Cerebellar cortex (tissue), 1 donor: ENCODE measurements at regions not wholly inside any gene's neighbourhood (a gene's known extent, or its start where the extent isn't known, plus 50 kb on each side); places are given as distances from the start of the nearest gene placed in this dataset.
"Not testable (repeated sequence)": the region's sequence is repeated elsewhere in the genome, so short reads cannot be mapped to it uniquely, and the experiment has no call there.

Experiments
- DNase-seq: peaks from one replicate; pipeline ENCODE4 v3.0.0-alpha.2; 2015; ENCODE audit warnings: low spot score

GRCh38 chr17:70286391-70286790, 117.1 kb downstream of the KCNJ2 start:
- no peak for DNase-seq

- DNase-seq, result no peak
These were observed 119.4 kb downstream of the KCNJ2 start for GRCh38 chr17:70288540-70289290.

- no peak for DNase-seq
These were observed 121.4 kb downstream of the KCNJ2 start for GRCh38 chr17:70290770-70291169.

GRCh38 chr17:70292366-70292765, 123.0 kb downstream of the KCNJ2 start:
- DNase-seq, result no peak

GRCh38 chr17:70293564-70294310, 124.4 kb downstream of the KCNJ2 start:
- not testable (repeated sequence) for DNase-seq

GRCh38 chr17:70295329-70295728, 126.0 kb downstream of the KCNJ2 start:
- DNase-seq, result no peak

- DNase-seq, result no peak
These were observed 126.4 kb downstream of the KCNJ2 start for GRCh38 chr17:70295731-70296130.

- DNase-seq, result no peak
These were observed 127.1 kb downstream of the KCNJ2 start for GRCh38 chr17:70296456-70296855.

GRCh38 chr17:70297397-70297796, 128.1 kb downstream of the KCNJ2 start:
- no peak for DNase-seq

- no peak for DNase-seq
These were observed 129.7 kb downstream of the KCNJ2 start for GRCh38 chr17:70298929-70299531.

GRCh38 chr17:70307430-70308225, 138.3 kb downstream of the KCNJ2 start:
- no peak for DNase-seq

- DNase-seq, result no peak
These were observed 139.3 kb downstream of the KCNJ2 start for GRCh38 chr17:70308618-70309017.

- DNase-seq, result no peak
These were observed 140.9 kb downstream of the KCNJ2 start for GRCh38 chr17:70310221-70310672.

- no peak for DNase-seq
These were observed 143.9 kb downstream of the KCNJ2 start for GRCh38 chr17:70313086-70313852.

- DNase-seq, result no peak
These were observed 144.8 kb downstream of the KCNJ2 start for GRCh38 chr17:70314096-70314495.

- no peak for DNase-seq
These were observed 145.2 kb downstream of the KCNJ2 start for GRCh38 chr17:70314506-70314905.

- DNase-seq, result no peak
These were observed 148.1 kb downstream of the KCNJ2 start for GRCh38 chr17:70317421-70317820.

GRCh38 chr17:70318051-70318450, 148.7 kb downstream of the KCNJ2 start:
- DNase-seq, result no peak

GRCh38 chr17:70319516-70319915, 150.2 kb downstream of the KCNJ2 start:
- no peak for DNase-seq

GRCh38 chr17:70320673-70321345, 151.5 kb downstream of the KCNJ2 start:
- no peak for DNase-seq

- DNase-seq, result no peak
These were observed 152.0 kb downstream of the KCNJ2 start for GRCh38 chr17:70321352-70321751.
